Medulla oblongata (tissue), 1 donor: ENCODE measurements at regions not wholly inside any gene's neighbourhood (a gene's known extent, or its start where the extent isn't known, plus 50 kb on each side); places are given as distances from the start of the nearest gene placed in this dataset.
A peak's percentile ranks its signal among the peaks of the same experiment; 100 is the strongest.
"Not testable (repeated sequence)": the region's sequence is repeated elsewhere in the genome, so short reads cannot be mapped to it uniquely, and the experiment has no call there.

Source experiments
- DNase-seq: peaks from one replicate; pipeline ENCODE4 v3.0.0-alpha.2; 2015; ENCODE audit errors: extremely low spot score

DNA sequence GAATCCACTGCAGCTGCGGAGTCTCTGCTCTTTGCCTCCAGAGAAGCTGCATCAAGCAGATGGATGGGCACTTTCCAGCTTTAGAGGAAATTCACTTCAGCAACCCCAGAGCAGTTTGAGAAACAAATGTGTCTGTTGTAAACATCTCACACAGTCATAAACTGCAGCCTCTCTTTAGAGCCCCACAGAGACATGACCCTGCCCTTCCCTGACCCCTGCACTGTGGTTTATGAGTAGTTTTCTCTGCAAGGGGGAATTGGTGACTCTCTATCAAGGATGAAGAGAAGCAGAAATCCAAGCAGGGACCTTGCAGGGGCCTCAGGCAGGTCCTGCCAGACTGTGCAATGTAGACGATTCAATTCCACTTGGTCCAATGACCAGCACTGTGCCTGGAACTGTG lies 160.2 kb downstream of the SH2D4B start:
- no peak for DNase-seq

DNA sequence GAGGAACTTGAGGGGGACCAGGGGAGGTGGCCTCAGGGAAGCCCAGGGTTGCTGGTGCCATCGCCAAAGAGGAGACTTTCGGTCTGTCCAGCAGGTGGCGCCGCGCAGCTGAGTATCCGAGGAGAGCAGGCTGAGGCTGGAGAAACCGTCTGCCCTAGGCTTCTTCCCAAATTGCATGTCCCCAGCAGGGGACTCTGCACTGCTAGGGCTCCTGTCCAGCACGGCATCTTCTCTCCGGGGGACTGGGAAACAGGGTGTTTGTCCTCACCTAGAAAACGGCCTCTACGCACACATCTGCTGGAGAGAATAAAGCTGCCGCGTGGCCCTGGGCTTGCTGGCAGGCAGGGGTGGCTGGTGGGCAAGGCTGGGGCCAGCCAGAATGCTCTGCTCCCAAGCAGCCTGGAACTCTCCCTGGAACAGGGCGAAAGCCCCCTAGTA lies 161.9 kb downstream of the SH2D4B start:
- peak; percentile 86 for DNase-seq

DNA sequence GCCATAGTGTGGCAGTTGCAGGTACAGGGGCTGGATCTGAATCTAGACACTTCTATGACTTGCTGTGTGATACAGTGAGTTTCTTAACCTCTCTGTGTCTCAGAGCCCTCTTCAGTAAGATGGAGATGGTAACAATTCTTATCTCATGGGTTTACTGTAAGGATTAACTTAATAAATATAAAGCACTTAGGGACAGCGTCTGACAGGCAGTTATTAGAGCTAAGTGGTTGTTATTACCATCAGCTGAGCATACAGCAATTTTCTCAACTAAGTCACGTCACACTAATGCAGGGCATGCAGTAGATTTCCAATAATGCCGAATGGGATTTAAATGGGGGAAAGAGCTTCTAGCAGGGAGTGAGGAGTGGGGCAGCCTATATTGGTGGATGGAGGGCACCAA lies 162.6 kb downstream of the SH2D4B start:
- no peak for DNase-seq

DNA sequence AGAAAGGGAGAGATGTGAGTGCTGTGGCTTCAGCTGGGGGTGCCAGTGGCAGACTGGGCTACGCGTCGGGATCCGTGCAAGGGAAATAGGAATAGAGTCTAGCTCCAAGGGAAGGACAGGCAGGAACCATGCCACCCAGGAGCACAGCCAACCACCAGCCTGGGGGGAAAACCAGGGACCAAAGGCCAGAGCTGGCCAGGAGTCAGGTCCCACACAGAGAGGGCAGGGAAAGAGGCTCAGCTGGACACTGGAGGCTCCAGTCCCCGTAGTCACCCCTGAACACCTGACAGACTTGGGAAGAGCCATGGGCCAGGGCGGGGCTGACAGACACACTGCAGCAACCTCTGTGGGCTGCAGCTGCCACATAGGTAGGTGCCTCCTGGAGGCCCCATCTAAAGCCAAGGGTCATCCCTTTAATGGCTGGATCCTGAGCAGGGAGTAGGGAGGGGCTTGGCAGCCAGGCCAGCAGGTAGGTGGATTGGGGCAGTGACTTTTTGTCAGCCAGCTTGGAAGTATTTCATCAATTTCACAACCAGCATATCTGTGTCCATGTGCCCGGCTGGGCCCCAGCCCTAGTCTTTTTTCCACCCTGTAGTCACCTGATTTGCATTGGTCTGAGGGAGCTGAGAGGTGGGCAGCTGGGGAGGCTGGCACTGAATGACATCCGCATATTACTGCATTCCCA lies 163.2 kb downstream of the SH2D4B start:
- no peak for DNase-seq

GRCh38 chr10:80701706-80702105 lies 164.0 kb downstream of the SH2D4B start:
- no peak for DNase-seq

GRCh38 chr10:80702143-80702542 lies 164.4 kb downstream of the SH2D4B start:
- peak; percentile 26 for DNase-seq

- no peak for DNase-seq
Measured at GRCh38 chr10:80705899-80706298, 168.2 kb downstream of the SH2D4B start.

- no peak for DNase-seq
Measured at GRCh38 chr10:80708185-80708584, 170.5 kb downstream of the SH2D4B start.

- no peak for DNase-seq
Measured at GRCh38 chr10:80708808-80709207, 171.1 kb downstream of the SH2D4B start.

DNA sequence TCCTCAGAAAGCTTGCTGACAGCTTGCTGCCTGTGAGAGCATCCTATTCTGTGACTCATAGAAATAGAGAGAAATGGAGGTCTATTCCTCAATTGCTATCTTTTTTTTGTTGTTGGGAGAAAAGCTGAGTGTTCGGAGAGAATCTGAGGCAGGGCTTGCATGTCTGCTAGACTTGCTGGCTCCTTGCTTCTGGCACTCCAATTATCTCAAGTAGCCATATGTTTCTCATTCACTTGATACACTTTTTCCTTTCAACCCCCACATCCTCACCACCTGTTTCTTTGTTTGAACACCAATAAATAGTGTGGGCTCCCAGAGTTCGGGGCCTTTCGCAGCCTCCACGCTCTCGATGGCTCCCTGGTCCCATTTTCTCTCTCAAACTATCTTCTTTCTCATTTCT lies 172.2 kb downstream of the SH2D4B start:
- DNase-seq, result no peak

DNA sequence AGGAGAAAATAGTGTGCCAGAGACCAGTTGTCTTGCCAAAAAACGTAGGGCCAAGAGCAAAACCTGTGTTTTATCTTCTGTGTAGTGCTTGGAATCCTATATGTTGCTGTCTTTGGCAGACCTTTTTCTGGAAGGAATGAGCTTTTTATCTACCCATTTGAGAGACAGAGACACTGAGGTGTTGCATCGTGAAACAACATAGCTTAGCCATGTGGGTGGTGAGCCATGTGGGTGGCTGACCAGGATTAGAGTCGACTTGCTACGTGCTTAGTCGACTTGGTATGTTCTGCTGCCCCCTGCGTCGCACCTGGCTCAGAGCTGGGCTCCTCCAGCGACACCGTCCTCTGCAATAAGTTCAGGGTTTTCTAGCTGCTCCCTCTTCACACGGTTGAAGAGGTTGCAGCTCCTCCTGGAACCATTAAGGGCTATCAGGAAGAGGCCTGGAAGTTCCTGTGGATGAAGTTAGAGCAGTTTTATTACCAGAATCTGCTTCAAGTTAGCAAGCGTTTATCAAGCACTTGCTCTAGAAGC lies 175.8 kb downstream of the SH2D4B start:
- no peak for DNase-seq

GRCh38 chr10:80714566-80714965 lies 176.9 kb downstream of the SH2D4B start:
- no peak for DNase-seq

GRCh38 chr10:80718024-80718423 lies 180.3 kb downstream of the SH2D4B start:
- no peak for DNase-seq

GRCh38 chr10:80719935-80720334 lies 182.2 kb downstream of the SH2D4B start:
- DNase-seq, result no peak

DNA sequence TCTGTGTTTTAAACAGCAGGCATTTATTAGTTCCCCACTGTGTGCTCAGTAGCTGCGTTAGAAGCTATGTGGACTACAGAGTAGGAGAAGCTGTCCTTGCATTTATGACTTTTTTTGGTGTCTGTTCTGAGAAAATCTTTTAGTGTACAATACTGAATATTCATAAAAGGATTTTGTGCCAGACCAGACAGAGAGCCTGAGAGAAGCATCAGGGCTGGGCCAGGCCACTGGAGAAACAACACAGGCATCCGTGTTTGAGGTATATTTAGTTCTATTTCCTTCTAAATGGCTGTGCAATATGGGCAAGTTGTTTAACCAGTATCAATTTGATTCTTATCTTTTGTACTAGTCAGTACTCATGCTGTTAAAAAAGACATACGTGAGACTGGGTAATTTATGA lies 182.8 kb downstream of the SH2D4B start:
- no peak for DNase-seq

- DNase-seq, result not testable (repeated sequence)
Measured at GRCh38 chr10:80728354-80728753, 190.7 kb downstream of the SH2D4B start.

GRCh38 chr10:80729896-80730295 lies 192.2 kb downstream of the SH2D4B start:
- DNase-seq, result no peak

DNA sequence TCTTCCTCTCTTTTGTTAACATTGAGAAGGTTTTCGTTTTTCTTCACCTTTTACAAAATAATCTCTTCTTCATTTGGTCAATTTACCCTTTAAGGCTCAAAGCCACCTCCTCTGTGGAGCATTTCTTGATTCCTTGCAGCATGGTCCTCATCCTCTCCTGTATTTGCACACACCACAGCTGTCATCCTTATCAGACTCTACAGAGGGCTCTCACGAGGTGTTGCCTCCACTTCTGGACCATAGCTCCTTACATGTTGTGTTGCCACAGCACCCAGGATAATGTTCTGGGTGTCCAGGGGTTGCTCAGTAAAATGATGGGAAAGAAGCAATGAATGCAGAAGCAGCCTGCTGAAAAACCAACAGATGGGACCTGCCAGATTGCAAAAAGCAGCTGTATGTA lies 192.8 kb downstream of the SH2D4B start:
- no peak for DNase-seq

GRCh38 chr10:80734589-80734988 lies 196.9 kb downstream of the SH2D4B start:
- DNase-seq, result no peak

GRCh38 chr10:80737209-80737608 lies 199.5 kb downstream of the SH2D4B start:
- DNase-seq, result no peak

GRCh38 chr10:80739328-80739727 lies 201.6 kb downstream of the SH2D4B start:
- DNase-seq, result no peak

- no peak for DNase-seq
Measured at GRCh38 chr10:80739963-80740715, 202.4 kb downstream of the SH2D4B start.

- DNase-seq, result no peak
Measured at GRCh38 chr10:80741278-80741677, 203.6 kb downstream of the SH2D4B start.
